Frontal cortex (tissue), 3 donors: ENCODE measurements at regions not wholly inside any gene's neighbourhood (a gene's known extent, or its start where the extent isn't known, plus 50 kb on each side); places are given as distances from the start of the nearest gene placed in this dataset.

Source experiments
- DNase-seq, 2 donors: peaks; one replicate each; pipeline ENCODE4 v3.0.0; 2012; ENCODE audit warnings: low spot score in 2 of 2
- FAIRE-seq: peaks from 2 replicates; lab custom pipeline; 2012; peaks lifted over from hg19 to GRCh38; lab: Jason Lieb, UNC
- donor health status: control.
- donor health status: control.
- donor health status: control.

- FAIRE-seq: no peak
- no peak for DNase-seq
Measured at GRCh38 chr6:88361754-88362153, 195.6 kb upstream of the CNR1 start.

- FAIRE-seq (no peak), DNase-seq (no peak)
Measured at GRCh38 chr6:88361298-88361697, 195.2 kb upstream of the CNR1 start.

DNA sequence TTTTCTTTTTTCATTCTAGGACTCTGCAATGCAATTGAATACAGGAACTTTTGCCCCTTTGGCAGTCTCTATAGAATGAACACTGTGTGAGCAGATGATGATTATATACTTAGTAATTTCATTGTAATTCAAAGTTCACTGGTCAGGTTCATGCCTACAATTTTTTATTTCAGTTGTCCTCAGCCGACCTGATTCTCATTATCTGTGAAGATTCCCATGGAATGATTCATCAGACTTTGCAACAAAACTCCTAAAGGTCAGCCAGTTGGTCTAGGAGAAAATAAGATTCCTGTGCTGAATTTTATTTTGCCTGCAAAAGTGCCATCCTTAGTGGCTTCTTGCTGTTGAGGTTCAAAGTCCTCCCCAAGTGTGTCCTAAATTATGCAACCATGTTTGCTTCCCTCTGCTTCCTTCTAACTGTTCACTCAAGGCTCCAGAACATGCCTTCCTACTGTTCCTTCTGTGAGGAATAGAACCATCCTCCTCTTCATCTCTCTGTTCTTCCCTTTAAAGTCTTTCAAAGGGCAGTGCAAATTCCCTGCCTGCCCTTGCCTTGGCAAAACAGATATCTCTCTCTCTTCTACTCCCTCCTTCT, 194.2 kb upstream of the CNR1 start:
- DNase-seq (no peak), FAIRE-seq (no peak)

DNA sequence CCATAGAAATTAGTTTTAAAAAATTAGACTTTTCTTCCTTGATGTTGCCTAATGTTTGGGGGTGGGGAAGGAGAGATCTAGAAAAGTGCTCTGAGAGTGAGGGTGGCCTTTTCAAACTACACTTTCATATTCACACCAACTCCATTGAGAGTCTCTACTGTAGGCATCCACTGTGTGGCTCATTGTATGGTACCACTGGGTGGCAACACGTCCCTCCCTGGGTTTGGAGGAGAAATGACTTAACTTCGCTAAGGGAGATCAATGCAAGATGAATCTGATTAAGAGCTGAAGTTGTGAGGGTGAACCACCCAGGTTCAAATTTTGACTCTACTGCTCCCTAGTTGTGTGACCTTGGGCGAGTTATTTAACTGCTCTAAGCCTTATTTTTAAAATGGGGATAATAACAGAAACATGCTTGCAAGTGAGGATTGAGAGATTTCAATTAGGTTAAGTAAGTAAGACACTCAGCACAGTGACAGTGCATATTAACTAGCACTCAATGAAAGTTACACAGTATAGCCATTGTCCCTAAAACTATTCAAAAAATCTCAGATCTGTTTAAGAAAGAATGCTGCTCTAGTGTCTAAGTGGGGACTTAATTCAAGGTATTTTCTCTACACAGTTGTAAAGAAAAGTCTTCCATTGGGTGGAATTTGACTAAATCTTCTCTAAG, 193.5 kb upstream of the CNR1 start:
- DNase-seq: no peak
- FAIRE-seq: no peak

DNA sequence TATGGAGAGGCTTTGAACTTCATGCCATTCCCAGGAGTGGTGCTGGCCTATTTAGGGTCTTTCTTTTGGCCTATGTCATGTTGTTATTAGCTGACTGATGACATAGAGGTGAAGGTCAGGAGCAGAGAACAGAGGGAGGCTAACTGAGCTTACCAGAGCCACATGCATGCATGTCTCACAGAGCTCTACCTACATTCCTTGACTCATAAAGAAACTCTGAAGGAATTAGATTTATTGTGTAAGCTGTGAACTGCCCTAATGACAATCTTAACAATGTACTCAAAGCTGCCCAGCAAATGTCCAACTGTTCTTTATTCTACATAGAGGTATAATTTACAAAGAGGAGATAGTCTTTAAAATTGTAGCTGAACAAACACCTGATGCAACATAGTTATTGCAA, 192.7 kb upstream of the CNR1 start:
- DNase-seq: no peak
- FAIRE-seq: no peak

GRCh38 chr6:88349511-88349910, 183.4 kb upstream of the CNR1 start:
- DNase-seq (no peak), FAIRE-seq (no peak)

- no peak for DNase-seq
Measured at GRCh38 chr6:88342336-88342735, 176.2 kb upstream of the CNR1 start.

DNA sequence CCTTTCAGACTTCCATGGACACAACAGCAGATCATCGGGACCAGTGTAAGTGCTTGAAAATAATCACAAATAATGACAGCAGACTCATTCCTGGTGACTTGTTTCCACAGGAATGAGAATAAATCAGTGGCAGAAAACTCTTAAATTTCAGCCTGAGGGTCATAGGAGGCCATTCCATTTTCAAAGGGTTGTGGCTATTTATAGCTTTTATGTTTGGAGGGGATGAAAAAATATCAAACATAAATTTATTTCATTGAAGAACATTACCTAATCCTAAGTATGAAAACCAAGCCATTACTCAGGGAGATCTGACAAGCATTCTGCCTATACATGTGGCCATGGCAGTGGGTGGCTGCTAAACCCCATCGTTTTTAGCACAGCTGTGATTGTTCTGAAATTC, 173.6 kb upstream of the CNR1 start:
- no peak for DNase-seq
- no peak for FAIRE-seq

More at GRCh38 chr6:88342336-88342735, 176.2 kb upstream of the CNR1 start:
- no peak for FAIRE-seq

DNA sequence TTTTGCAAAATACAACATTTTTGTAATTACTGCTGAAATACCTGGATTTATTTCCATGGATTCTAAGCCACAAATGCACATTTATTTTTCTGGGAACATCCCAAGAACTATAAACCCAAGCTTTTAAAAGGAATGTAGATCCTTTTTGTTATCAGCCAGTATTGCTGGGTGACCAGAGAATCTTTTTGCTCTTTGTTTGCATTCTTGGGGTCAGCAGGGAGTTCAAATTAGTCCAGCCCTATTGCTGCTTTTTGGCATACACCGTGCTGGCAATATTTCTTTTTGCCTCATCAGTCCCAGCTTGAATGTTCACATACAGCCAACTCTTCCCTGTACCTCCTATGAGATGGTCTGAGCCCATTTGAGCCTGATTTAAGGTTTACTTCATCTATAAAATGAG, 155.2 kb upstream of the CNR1 start:
- no peak for FAIRE-seq

GRCh38 chr6:88311561-88311960, 145.4 kb upstream of the CNR1 start:
- FAIRE-seq: no peak
- DNase-seq: no peak

More for the DNA sequence above, 155.2 kb upstream of the CNR1 start:
- no peak for DNase-seq

GRCh38 chr6:88304520-88304919, 138.4 kb upstream of the CNR1 start:
- FAIRE-seq (no peak), DNase-seq (no peak)

GRCh38 chr6:88302769-88303225, 136.7 kb upstream of the CNR1 start:
- no peak for DNase-seq
- no peak for FAIRE-seq

GRCh38 chr6:88301888-88302768, 136.0 kb upstream of the CNR1 start:
- no peak for DNase-seq

DNA sequence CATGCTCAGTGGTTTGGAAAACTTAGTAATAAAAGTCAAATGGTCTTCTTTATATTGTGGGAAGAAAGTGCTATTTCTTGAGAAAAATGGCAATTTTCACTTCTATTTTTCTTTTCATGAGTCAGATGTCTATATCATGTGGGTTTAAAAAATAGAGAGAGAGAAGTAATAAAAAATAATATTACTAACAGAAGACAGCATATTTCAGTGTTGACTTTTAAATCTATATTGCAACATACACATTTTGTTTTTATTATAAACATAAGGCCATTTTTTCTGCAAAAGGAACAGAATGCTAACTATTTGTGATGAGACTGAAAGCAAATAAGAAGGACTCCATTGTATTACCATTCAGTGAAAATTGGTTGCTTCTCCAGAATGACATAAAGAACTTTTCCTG, 135.1 kb upstream of the CNR1 start:
- FAIRE-seq: no peak
- no peak for DNase-seq

More at GRCh38 chr6:88301888-88302768, 136.0 kb upstream of the CNR1 start:
- no peak for FAIRE-seq

- no peak for DNase-seq
Measured at GRCh38 chr6:88298066-88298845, 132.1 kb upstream of the CNR1 start.

DNA sequence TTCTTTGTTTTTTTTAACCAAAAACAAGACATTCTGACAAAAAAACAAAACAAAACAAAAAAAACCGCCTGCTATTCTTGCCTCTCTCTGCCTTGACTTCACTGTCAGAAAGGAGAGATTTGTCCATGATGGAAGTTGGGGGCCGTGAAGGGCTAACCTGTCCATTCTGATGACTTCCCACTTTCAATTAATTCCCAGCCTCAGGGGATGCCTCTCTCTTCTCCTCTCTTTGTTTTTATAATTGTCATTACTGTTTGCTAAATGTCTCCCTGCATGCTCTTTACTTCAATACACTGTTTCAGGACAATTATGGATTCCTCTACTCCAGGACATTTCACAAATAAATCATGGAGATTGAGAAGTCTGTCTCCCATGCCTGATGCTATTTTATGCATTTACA, 130.5 kb upstream of the CNR1 start:
- DNase-seq (no peak), FAIRE-seq (no peak)

More at GRCh38 chr6:88298066-88298845, 132.1 kb upstream of the CNR1 start:
- no peak for FAIRE-seq

DNA sequence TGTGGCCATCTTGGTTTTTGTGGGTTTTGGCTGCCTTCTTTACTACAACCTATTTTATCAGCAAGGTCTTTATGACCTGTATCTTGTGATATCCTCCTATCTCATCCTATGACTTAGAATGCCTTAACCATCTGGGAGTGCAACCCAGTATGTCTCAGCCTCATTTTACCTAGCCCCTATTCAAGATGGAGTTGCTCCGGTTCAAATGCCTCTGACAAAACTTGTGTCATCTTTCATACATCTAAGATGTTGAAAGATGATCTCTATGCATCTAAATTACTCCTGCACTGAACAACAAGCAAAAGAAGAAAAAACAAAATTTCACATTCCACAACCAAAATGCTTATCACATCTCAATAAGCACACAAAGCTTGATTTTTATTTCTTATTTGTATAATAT, 129.5 kb upstream of the CNR1 start:
- DNase-seq (no peak), FAIRE-seq (no peak)

GRCh38 chr6:88294702-88295101, 128.6 kb upstream of the CNR1 start:
- DNase-seq: no peak
- peak; percentile 28 for FAIRE-seq

- DNase-seq (no peak), FAIRE-seq (no peak)
Measured at GRCh38 chr6:88290411-88290810, 124.3 kb upstream of the CNR1 start.

- no peak for FAIRE-seq
- no peak for DNase-seq
Measured at GRCh38 chr6:88287696-88288095, 121.5 kb upstream of the CNR1 start.
